Dermis microvascular lymphatic vessel endothelial cell (primary cell): ENCODE measurements at regions not wholly inside any gene's neighbourhood (a gene's known extent, or its start where the extent isn't known, plus 50 kb on each side); places are given as distances from the start of the nearest gene placed in this dataset.
A peak's percentile ranks its signal among the peaks of the same experiment; 100 is the strongest.

ENCODE experiments used
- DNase-seq, 2 donors: peaks; one replicate each; pipeline versions ENCODE4 v3.0.0 to v3.0.0-alpha.2; 2010; ENCODE audit warnings: low read depth in 2 of 2

GRCh38 chr5:67526793-67527192, 330.2 kb upstream of the CD180 start:
- no peak for DNase-seq

GRCh38 chr5:67520161-67520908, 323.7 kb upstream of the CD180 start:
- no peak for DNase-seq

DNA sequence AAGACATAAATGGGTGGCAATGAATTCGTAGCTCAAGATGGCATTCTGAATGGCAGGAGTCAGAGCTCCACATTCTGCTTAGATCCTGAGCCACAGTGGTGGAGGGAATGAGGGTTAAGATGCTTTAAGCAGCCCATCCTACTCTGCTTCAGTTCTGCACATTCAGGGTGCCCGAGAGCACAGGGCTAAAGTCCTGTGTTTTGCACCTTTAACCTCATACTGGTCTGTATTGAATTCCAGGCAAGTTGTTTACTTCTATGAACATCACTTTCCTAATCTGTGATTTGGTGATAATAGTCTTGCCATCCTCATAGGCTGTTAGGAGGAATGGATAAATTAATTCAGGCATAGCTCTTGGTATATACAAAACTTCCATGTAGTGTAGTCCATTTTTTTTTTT, 321.6 kb upstream of the CD180 start:
- DNase-seq, result no peak

GRCh38 chr5:67516948-67517565, 320.5 kb upstream of the CD180 start:
- DNase-seq, result peak in 1 of 2 donors; percentile 24

- DNase-seq, result no peak
These were observed 319.2 kb upstream of the CD180 start for GRCh38 chr5:67515762-67516161.

DNA sequence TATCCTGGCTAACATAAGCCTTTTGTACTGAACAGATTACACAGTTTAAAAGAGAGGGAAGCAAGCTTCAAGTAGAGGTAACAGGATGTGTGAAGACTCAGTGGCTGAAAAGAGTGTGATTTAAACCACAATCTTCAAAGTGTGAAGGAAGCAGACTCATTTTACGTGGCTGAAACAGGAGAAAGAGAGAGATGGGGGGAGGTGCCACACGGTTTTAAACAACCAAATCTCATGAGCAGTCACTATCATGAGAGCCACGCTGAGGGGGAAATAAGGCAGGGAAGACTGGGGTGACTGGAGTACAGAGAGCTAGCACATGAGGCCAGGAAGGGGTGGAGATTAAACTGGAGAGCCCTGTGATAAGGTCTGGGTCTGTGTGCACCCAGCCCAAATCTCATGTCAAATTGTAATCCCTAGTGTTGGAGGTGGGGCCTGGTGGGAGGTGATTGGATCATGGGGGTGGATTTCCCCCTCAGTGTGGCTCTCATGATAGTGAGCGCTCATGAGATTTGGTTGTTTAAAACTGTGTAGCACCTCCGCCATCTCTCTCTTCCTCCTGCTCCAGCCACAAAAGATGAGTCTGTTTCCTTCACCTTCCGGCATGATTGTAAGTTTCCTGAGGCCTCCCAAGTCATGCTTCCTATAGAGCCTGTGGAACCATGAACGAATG, 318.6 kb upstream of the CD180 start:
- DNase-seq, result no peak

GRCh38 chr5:67512758-67513157, 316.2 kb upstream of the CD180 start:
- no peak for DNase-seq

DNA sequence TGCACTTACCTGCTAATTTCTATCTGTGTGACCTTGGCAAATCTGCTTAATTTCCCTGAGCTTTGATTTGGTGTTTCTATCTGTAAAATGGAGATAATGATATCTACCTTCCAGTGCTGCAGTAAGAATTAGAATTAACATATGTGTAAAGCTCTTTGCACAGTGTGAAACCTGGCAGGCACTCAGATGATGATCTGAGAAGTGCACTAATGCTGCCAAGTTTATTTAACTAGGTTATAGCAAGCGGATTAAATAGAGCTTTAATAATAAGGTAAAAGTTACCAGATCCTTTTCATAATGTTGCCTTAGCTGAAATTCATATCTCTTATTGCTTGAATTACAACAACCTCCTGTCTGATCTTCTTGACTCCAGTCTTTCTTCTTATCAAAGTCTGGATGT, 315.3 kb upstream of the CD180 start:
- no peak for DNase-seq

- DNase-seq, result peak in 1 of 2 donors; percentile 11
These were observed 313.6 kb upstream of the CD180 start for GRCh38 chr5:67510204-67510603.

GRCh38 chr5:67509402-67510186, 313.0 kb upstream of the CD180 start:
- DNase-seq, result no peak

DNA sequence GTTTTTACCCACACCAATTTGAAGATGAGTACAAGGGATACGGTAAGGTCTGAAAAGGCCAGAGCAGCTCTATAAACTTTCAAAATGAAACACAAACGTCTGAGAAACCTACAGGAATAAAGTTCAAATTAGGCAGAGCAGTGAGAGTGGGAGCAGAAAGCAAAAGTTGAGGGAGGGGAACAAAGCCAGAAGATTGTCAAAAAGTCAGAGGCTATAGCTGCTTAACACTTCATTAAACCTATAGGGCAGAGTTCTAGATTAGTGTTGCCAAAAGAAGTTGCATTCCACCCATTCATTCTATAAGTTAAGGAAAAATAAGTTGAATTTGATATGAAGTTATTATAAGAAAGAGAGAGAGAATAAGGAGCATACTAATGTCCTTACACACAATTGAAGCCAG, 309.6 kb upstream of the CD180 start:
- no peak for DNase-seq

- no peak for DNase-seq
These were observed 306.4 kb upstream of the CD180 start for GRCh38 chr5:67502951-67503350.

DNA sequence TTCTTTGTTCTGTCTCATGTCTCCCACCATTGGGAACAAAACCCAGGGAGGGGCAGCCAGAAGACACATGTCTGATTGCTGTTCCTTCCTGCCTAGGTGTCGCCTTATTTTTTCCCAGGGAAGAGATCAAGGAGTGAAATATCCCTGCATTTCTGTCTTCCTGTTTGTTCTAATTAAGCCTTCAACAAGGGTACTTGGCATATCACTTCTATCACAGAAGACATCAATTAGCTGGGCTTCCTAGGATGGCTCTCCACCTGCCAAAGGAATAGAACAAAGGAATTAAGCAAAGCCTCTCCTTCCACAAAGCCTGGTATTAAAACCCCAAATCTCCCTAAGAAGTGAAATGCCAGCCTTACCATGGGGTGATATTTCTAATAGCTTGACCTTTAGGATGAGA, 299.5 kb upstream of the CD180 start:
- DNase-seq, result no peak

DNA sequence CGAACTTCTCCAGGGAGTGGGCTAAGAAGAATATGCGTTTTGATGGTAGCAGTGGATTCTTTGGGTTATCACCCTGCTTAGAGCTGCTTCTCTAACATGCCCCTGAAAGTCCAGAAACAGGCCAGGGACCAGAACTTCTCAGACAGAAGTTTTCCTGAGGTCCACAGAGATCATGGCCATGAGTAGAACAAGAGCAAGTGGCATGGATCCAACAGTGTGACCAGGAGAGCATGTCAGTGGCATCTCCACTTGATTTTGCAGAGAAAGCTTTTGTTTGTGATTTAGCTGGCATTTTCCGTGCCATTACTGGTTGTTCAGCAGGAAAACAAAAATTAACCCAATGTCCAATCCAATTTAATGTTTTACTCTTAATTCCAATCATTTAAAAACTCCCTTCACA, 298.5 kb upstream of the CD180 start:
- DNase-seq, result no peak

DNA sequence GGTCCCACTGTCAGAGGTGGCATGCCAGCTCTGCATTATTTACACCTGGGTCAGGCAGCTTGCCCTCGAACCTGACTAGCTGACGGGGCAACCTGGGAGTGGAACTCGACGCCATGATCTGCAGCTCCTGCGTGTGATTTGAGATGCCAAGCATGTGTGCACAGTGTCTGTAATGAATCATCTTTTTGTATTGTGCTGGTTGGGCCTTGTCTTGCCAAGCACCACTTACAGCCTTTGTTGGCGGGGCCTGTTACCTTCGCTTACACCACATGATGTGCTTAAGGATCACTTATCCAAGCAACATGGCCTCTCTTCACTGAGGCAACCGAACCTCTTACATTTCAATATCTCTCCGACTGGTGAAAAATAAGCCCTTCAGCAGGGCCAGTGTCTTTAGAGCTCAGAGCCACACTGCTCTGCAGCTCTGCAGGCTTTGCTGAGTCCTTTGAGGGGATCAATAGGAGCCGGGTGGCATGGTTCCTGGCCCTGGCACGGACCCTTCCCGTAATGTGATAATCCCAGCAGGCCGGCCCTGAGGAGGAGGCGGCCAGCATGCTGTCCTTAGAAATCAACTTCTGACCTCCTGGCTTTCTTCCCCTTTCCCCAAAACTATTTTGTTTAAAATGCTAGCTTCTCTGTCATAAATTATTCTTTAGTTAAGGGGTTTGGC, 297.7 kb upstream of the CD180 start:
- no peak for DNase-seq

- peak; percentile 0 to 21 for DNase-seq
These were observed 297.1 kb upstream of the CD180 start for GRCh38 chr5:67493676-67494075.

DNA sequence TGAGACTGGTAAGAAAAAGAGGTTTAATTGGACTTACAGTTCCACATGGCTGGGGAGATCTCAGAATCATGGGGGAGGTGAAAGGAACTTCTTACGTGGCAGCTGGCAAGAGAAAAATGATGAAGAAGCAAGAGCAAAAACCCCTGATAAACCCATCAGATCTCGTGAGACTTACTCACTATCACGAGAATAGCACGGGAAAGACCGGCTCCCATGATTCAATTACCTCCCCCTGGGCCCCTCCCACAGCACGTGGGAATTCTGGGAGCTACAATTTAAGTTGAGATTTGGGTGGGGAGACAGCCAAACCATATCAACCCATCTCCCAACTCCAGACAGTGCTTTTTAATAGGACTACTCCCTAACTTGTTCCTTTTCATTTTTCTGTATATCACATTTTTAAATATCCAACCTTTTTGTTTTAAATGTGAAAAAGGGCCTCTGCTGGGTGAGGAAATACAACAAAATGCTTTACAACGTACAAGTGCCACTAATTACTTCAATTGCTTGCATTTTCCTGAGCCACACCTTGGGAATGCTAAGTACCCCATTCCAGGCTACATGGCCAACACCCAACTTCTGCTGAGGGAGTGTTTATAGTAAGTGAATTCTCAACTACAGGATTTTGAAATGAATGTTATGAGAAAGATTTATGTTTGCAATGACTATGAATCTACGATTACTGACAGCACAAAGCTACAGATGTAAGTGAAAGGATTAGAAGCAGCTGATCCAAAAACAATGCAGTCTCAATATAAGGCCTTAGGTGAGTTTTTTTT, 294.1 kb upstream of the CD180 start:
- no peak for DNase-seq

DNA sequence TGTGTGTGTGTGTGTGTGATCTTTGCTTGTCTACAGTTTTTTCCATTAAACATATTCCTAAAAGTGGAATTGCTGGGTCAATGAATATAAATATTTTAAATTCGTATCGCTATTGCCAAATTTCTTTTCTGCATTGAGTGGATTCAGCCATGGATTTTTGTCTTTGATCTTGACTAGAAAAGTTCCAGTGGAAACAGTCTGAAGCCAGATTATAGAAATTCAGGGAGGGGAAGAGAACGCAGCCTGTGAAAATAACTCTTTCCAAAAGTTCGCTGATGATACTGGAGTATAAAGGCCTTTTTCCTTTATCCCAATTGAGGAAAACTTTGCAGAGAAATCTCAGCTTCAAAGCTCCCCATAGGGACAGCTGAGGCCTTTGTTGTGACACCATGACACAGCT, 292.3 kb upstream of the CD180 start:
- DNase-seq, result no peak

GRCh38 chr5:67487862-67488261, 291.3 kb upstream of the CD180 start:
- no peak for DNase-seq

GRCh38 chr5:67483453-67484030, 286.9 kb upstream of the CD180 start:
- no peak for DNase-seq
